HL-60 (cell line): ENCODE measurements at regions not wholly inside any gene's neighbourhood (a gene's known extent, or its start where the extent isn't known, plus 50 kb on each side); places are given as distances from the start of the nearest gene placed in this dataset.

Source experiments
- GABPA ChIP-seq: IDR thresholded peaks from 2 replicates; pipeline ENCODE4 v1.6.1; 2012; ENCODE audit warnings: low read depth
- POLR2AphosphoS5 ChIP-seq: IDR thresholded peaks from 2 replicates; pipeline ENCODE4 v1.6.1; 2012; ENCODE audit warnings: low read depth
- SPI1 ChIP-seq: IDR thresholded peaks from 2 replicates; pipeline ENCODE4 v1.6.1; 2012; ENCODE audit warnings: low read depth, mild to moderate bottlenecking, borderline replicate concordance
- TF ChIP-seq, protein P1 (sequence below): IDR thresholded peaks from one replicate; pipeline ENCODE4 v1.5.1; 2011; ENCODE audit warnings: low read length, control low read depth, inconsistent platforms; ENCODE audit not compliant: insufficient read depth
- TF ChIP-seq, protein P2 (sequence below): IDR thresholded peaks from 2 replicates; pipeline ENCODE4 v1.6.1; 2012; ENCODE audit warnings: low read depth; ENCODE audit not compliant: insufficient replicate concordance

DNA sequence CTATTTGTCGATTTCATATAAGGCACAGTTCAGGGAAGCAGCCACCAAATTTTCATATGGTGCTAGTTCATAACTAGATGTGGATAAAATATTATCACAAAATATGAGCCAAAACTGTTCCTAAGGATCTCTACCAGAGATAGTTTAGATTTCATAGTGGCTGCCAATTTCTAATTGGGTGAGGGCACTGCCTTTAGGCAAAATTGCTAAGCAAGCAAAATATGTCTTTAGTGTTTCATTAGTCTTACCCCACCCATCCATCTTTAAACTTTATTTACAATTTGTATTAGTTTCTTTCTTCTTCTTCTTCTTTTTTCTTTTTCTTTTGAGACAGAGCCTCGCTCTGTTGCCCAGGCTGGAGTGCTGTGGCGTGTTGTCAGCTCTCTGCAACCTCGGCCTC lies 77.1 kb upstream of the SLC4A10 start:
- TF ChIP-seq, protein P1, sequence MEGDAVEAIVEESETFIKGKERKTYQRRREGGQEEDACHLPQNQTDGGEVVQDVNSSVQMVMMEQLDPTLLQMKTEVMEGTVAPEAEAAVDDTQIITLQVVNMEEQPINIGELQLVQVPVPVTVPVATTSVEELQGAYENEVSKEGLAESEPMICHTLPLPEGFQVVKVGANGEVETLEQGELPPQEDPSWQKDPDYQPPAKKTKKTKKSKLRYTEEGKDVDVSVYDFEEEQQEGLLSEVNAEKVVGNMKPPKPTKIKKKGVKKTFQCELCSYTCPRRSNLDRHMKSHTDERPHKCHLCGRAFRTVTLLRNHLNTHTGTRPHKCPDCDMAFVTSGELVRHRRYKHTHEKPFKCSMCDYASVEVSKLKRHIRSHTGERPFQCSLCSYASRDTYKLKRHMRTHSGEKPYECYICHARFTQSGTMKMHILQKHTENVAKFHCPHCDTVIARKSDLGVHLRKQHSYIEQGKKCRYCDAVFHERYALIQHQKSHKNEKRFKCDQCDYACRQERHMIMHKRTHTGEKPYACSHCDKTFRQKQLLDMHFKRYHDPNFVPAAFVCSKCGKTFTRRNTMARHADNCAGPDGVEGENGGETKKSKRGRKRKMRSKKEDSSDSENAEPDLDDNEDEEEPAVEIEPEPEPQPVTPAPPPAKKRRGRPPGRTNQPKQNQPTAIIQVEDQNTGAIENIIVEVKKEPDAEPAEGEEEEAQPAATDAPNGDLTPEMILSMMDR, result no peak
- TF ChIP-seq POLR2AphosphoS5 (no peak), GABPA (no peak), SPI1 (no peak)
- TF ChIP-seq, protein P2, sequence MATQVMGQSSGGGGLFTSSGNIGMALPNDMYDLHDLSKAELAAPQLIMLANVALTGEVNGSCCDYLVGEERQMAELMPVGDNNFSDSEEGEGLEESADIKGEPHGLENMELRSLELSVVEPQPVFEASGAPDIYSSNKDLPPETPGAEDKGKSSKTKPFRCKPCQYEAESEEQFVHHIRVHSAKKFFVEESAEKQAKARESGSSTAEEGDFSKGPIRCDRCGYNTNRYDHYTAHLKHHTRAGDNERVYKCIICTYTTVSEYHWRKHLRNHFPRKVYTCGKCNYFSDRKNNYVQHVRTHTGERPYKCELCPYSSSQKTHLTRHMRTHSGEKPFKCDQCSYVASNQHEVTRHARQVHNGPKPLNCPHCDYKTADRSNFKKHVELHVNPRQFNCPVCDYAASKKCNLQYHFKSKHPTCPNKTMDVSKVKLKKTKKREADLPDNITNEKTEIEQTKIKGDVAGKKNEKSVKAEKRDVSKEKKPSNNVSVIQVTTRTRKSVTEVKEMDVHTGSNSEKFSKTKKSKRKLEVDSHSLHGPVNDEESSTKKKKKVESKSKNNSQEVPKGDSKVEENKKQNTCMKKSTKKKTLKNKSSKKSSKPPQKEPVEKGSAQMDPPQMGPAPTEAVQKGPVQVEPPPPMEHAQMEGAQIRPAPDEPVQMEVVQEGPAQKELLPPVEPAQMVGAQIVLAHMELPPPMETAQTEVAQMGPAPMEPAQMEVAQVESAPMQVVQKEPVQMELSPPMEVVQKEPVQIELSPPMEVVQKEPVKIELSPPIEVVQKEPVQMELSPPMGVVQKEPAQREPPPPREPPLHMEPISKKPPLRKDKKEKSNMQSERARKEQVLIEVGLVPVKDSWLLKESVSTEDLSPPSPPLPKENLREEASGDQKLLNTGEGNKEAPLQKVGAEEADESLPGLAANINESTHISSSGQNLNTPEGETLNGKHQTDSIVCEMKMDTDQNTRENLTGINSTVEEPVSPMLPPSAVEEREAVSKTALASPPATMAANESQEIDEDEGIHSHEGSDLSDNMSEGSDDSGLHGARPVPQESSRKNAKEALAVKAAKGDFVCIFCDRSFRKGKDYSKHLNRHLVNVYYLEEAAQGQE, result no peak
